B cell (primary cell): ENCODE measurements at regions not wholly inside any gene's neighbourhood (a gene's known extent, or its start where the extent isn't known, plus 50 kb on each side); places are given as distances from the start of the nearest gene placed in this dataset.

Experiments
- CTCF ChIP-seq: fragments of 200-600 bp; IDR thresholded peaks from one replicate; pipeline ENCODE4 v1.8.0; 2022; ENCODE audit warnings: antibody characterized with exemption, mild to moderate bottlenecking
- EZH2 ChIP-seq: IDR thresholded peaks from 2 replicates; pipeline ENCODE4 v1.6.1; 2012; ENCODE audit warnings: borderline replicate concordance, low read depth, mild to moderate bottlenecking, moderate library complexity, low read length; ENCODE audit not compliant: insufficient read depth, poor library complexity, severe bottlenecking

- TF ChIP-seq CTCF (no peak), EZH2 (no peak)
Observed at GRCh38 chr9:88215196-88216125, 77.2 kb upstream of the SPATA31C2 start.
